ENCODE measurements at regions not wholly inside any gene's neighbourhood (a gene's known extent, or its start where the extent isn't known, plus 50 kb on each side); places are given as distances from the start of the nearest gene placed in this dataset.

DNA sequence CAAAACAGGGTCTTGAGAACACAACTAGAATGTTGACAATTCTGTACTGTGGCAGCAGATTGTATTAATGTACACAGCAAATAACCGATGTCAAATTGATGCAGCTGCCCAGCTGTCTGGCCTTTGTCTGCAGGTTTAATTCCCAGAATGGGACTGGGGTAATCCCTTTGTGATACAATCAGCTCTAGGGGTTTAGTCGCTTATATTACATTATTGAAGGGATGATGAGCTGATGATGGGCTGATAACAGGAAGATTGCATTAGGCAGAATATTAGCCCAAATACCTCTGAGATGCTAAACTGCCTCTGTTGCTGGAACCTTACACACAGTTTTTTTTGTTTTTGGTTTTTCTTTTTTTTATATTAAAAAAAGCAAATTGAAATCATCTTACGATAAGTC, 265.0 kb downstream of the RBM26 start:
- FAIRE-seq = no peak
- Histone ChIP-seq H3K23ac (ENCODE audit: insufficient read length) (no peak overlapping the region), H3K4me2 (ENCODE audit: insufficient read depth in 1 of 2, low read depth in 2 of 2, low read length in 2 of 2) (no peak overlapping the region), H3K4me1 (replicated peaks in 1 of 4; ENCODE audit: control insufficient read depth in 3 of 4, insufficient read depth in 4 of 4, low read length in 3 of 4) (no peaks in the 10 kb centered on the region), H2AK5ac (ENCODE audit: low read depth, low read length) (no peak overlapping the region), H3K4ac (replicated peaks; ENCODE audit: insufficient read length, low read depth, low read length) (no peak overlapping the region), H3K79me1 (ENCODE audit: low read depth, low read length) (no peaks in the 10 kb centered on the region), H3K14ac (ENCODE audit: insufficient read length) (no peak overlapping the region), H3K4me3 (ENCODE audit: extremely low read depth in 1 of 4, insufficient read depth in 2 of 4, low read depth in 3 of 4, low read length in 4 of 4) (no peak overlapping the region), H4K5ac (ENCODE audit: insufficient read length, low read depth, low read length) (no peak overlapping the region), H3K27me3 (replicated peaks in 1 of 4; ENCODE audit: control insufficient read depth in 3 of 4, extremely low read depth in 1 of 4, insufficient read depth in 3 of 4, low read length in 3 of 4) (no peaks in the 10 kb centered on the region), H3K23me2 (ENCODE audit: low read depth, low read length) (no peaks in the 10 kb centered on the region), H3K27ac (ENCODE audit: low read depth, low read length) (no peak overlapping the region), H3K9ac (replicated peaks in 1 of 4; ENCODE audit: extremely low read depth in 1 of 4, low read depth in 3 of 4, low read length in 3 of 4) (no peak overlapping the region), H4K91ac (replicated peaks; ENCODE audit: insufficient read length, low read length) (no peak overlapping the region), H3K56ac (replicated peaks; ENCODE audit: insufficient read length, low read depth, low read length) (no peak overlapping the region), H2AFZ (ENCODE audit: low read length) (no peak overlapping the region), H2BK120ac (replicated peaks; ENCODE audit: low read depth, low read length) (no peak overlapping the region), H2BK20ac (ENCODE audit: low read length) (no peak overlapping the region), H2BK5ac (ENCODE audit: low read depth, low read length) (no peak overlapping the region), H3K9me3 (ENCODE audit: insufficient read depth in 2 of 2, low read depth in 1 of 2, low read length in 1 of 2) (no peaks in the 10 kb centered on the region), H2BK15ac (ENCODE audit: low read length) (no peak overlapping the region), H3K18ac (ENCODE audit: extremely low read depth, low read length) (no peak overlapping the region), H3K36me3 (ENCODE audit: control insufficient read depth in 2 of 4, insufficient read depth in 4 of 4, low read length in 3 of 4) (no peaks in the 10 kb centered on the region), H4K8ac (ENCODE audit: extremely low read depth, insufficient read depth, low read length) (no peak overlapping the region), H3K79me2 (ENCODE audit: control insufficient read depth in 1 of 2, insufficient read depth in 2 of 2, low read length in 2 of 2) (no peaks in the 10 kb centered on the region), H2BK12ac (ENCODE audit: low read depth, low read length) (no peak overlapping the region), H4K20me1 (replicated peaks in 1 of 2; ENCODE audit: control insufficient read depth in 1 of 2, insufficient read depth in 2 of 2, low read length in 2 of 2) (no peaks in the 10 kb centered on the region)
- ChIA-PET POLR2A (ENCODE audit: partially characterized antibody) (no interaction called here), CTCF (ENCODE audit: partially characterized antibody) (no interaction called here)
- 90% methylated on average over 3 of the region's 3 CpGs; no CpG with 5 or more reads in 1 of the 2 experiments for WGBS, 2 experiments (ENCODE audit: extremely low coverage in 1 of 2, insufficient coverage in 1 of 2, insufficient read length in 1 of 2, insufficient replicate concordance in 2 of 2, low coverage in 1 of 2, low lambda C conversion rate in 2 of 2, missing lambda C conversion rate in 1 of 2)
- TF ChIP-seq SP4 (IDR thresholded peaks at IDR 0.05; ENCODE audit: low read length) (no peak), CTBP2 (IDR thresholded peaks at IDR 0.05; ENCODE audit: borderline replicate concordance, insufficient read depth, insufficient read length, low read length) (no peak), SIN3A (conservative IDR thresholded peaks at IDR 0.05 in 1 of 2, IDR thresholded peaks at IDR 0.05 in 1 of 2; ENCODE audit: low read depth in 1 of 2, low read length in 2 of 2) (no peak), BACH1 (IDR thresholded peaks at IDR 0.05; ENCODE audit: low read length) (no peak), KDM1A (IDR thresholded peaks at IDR 0.05; ENCODE audit: borderline replicate concordance, low read length) (no peak), TEAD4 (IDR thresholded peaks at IDR 0.05; ENCODE audit: low read depth, low read length) (no peak), TCF12 (IDR thresholded peaks at IDR 0.05; ENCODE audit: low read depth, low read length) (no peak), MAFK (IDR thresholded peaks at IDR 0.05; ENCODE audit: low read depth, low read length) (no peak), YY1 (IDR thresholded peaks at IDR 0.05; ENCODE audit: low read depth, low read length) (no peak), RBBP5 (IDR thresholded peaks at IDR 0.05; ENCODE audit: borderline replicate concordance, low read depth, low read length) (no peak), CREB1 (IDR thresholded peaks at IDR 0.05) (no peak), EZH2 (IDR thresholded peaks at IDR 0.05; ENCODE audit: low read depth, low read length, severe bottlenecking) (no peak), SIX5 (IDR thresholded peaks at IDR 0.05; ENCODE audit: low read depth, low read length) (no peak), GTF2F1 (IDR thresholded peaks at IDR 0.05; ENCODE audit: borderline replicate concordance, low read depth, low read length) (no peak), ZNF274 (IDR thresholded peaks at IDR 0.05; ENCODE audit: borderline replicate concordance, extremely low read depth, low read length) (no peak), BCL11A (IDR thresholded peaks at IDR 0.05; ENCODE audit: low read depth in 2 of 2, low read length in 2 of 2) (no peak), HDAC6 (IDR thresholded peaks at IDR 0.05; ENCODE audit: low read depth, low read length) (no peak)
- DNase-seq (ENCODE audit: low read depth in 1 of 2, low spot score in 2 of 2) = no peak

Measured in H1 (cell line).